BE2C (cell line): ENCODE measurements at regions not wholly inside any gene's neighbourhood (a gene's known extent, or its start where the extent isn't known, plus 50 kb on each side); places are given as distances from the start of the nearest gene placed in this dataset.

Source experiments
- DNase-seq: peaks from one replicate; pipeline ENCODE4 v3.0.0-alpha.2; 2020
- H3K27me3 ChIP-seq: fragments of 250-450 bp; sonication (Bioruptor Pico); 2 replicates; pipeline ENCODE4 v1.5.1; 2020; ENCODE audit warnings: mild to moderate bottlenecking
- H3K36me3 ChIP-seq: fragments of 250-450 bp; sonication (Bioruptor Pico); 2 replicates; pipeline ENCODE4 v1.5.1; 2020; ENCODE audit warnings: mild to moderate bottlenecking
- H3K4me1 ChIP-seq: fragments of 250-450 bp; sonication (Bioruptor Pico); 2 replicates; pipeline ENCODE4 v1.5.1; 2020
- H3K4me3 ChIP-seq: 2 replicates; pipeline ENCODE4 v1.5.1; 2011; ENCODE audit warnings: low read depth, low read length
- H3K9me3 ChIP-seq: fragments of 250-450 bp; sonication (Bioruptor Pico); 2 replicates; pipeline ENCODE4 v1.5.1; 2020
- TF ChIP-seq, protein P1 (sequence below): IDR thresholded peaks from 2 replicates; pipeline ENCODE4 v1.5.1; 2012; ENCODE audit warnings: mild to moderate bottlenecking, low read depth, low read length

GRCh38 chr2:4122726-4123125 is 419.4 kb downstream of the DCDC2C start:
- Histone ChIP-seq H3K4me3 (no peak overlapping the region), H3K27me3 (no peaks in the 10 kb centered on the region), H3K36me3 (no peaks in the 10 kb centered on the region), H3K4me1 (no peaks in the 10 kb centered on the region), H3K9me3 (no peaks in the 10 kb centered on the region)
- TF ChIP-seq, protein P1, sequence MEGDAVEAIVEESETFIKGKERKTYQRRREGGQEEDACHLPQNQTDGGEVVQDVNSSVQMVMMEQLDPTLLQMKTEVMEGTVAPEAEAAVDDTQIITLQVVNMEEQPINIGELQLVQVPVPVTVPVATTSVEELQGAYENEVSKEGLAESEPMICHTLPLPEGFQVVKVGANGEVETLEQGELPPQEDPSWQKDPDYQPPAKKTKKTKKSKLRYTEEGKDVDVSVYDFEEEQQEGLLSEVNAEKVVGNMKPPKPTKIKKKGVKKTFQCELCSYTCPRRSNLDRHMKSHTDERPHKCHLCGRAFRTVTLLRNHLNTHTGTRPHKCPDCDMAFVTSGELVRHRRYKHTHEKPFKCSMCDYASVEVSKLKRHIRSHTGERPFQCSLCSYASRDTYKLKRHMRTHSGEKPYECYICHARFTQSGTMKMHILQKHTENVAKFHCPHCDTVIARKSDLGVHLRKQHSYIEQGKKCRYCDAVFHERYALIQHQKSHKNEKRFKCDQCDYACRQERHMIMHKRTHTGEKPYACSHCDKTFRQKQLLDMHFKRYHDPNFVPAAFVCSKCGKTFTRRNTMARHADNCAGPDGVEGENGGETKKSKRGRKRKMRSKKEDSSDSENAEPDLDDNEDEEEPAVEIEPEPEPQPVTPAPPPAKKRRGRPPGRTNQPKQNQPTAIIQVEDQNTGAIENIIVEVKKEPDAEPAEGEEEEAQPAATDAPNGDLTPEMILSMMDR, result no peak
- no peak for DNase-seq

GRCh38 chr2:4130651-4131050 is 427.3 kb downstream of the DCDC2C start:
- no peaks in the 10 kb centered on the region for H3K36me3 ChIP-seq
- DNase-seq, result no peak
- no peaks in the 10 kb centered on the region for H3K4me1 ChIP-seq
- no peaks in the 10 kb centered on the region for H3K9me3 ChIP-seq
- H3K27me3 ChIP-seq, result no peaks in the 10 kb centered on the region
- H3K4me3 ChIP-seq, result no peak overlapping the region
- TF ChIP-seq, protein P1, result no peak

- no peak for DNase-seq
Observed at GRCh38 chr2:4134551-4135550, 431.5 kb downstream of the DCDC2C start.

DNA sequence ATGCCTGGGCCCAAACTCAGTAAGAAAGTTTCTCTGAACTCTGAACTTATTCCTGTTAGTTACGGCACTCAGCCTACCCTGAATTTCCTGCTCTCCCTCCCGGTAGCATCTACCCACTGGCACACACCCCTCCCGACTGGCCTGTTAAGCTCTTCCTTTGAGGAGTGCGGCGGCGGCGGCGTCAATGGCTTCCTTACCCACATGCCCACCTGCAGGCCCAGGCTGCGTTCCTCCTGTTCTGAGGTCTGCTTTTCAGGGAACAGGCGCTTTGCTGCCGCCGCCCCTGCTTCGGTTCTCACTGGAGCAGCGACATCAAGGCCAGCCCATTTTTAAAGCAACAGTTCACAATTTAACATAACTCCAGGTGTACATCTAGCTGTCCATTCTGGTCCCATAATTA is 432.4 kb downstream of the DCDC2C start:
- TF ChIP-seq, protein P1, result no peak
- Histone ChIP-seq H3K9me3 (no peaks in the 10 kb centered on the region), H3K4me3 (no peak overlapping the region), H3K36me3 (no peaks in the 10 kb centered on the region), H3K4me1 (no peaks in the 10 kb centered on the region), H3K27me3 (no peaks in the 10 kb centered on the region)
- DNase-seq, result no peak

More at GRCh38 chr2:4134551-4135550, 431.5 kb downstream of the DCDC2C start:
- Histone ChIP-seq H3K4me1 (no peaks in the 10 kb centered on the region), H3K27me3 (no peaks in the 10 kb centered on the region), H3K9me3 (no peaks in the 10 kb centered on the region), H3K4me3 (no peak overlapping the region), H3K36me3 (no peaks in the 10 kb centered on the region)
- TF ChIP-seq, protein P1, result no peak

- Histone ChIP-seq H3K27me3 (no peaks in the 10 kb centered on the region), H3K36me3 (no peaks in the 10 kb centered on the region), H3K4me3 (no peak overlapping the region), H3K9me3 (no peaks in the 10 kb centered on the region), H3K4me1 (no peaks in the 10 kb centered on the region)
- TF ChIP-seq, protein P1, result no peak
- no peak for DNase-seq
Observed at GRCh38 chr2:4139316-4139715, 435.9 kb downstream of the DCDC2C start.

DNA sequence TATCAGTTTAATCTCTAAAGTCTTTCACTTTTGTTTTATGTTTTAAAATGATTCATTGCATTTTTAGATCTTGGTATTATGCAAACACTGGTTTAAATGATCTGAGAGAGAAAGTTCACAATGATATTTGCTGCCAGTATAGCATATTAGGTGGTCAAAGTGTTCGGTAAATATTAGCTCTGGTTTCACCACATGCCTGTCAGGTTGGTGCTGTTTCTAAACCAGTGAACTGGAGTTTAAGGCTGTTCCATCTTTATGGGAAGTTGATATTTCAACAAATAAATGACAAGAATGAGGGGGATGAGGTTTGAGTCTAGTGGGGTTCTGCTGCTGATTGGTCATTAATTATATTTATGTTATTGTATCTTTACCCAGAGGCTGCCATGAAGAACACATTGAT is 436.4 kb downstream of the DCDC2C start:
- TF ChIP-seq, protein P1, result no peak
- DNase-seq, result no peak

More for the DNA sequence above, 436.4 kb downstream of the DCDC2C start:
- no peaks in the 10 kb centered on the region for H3K36me3 ChIP-seq
- no peaks in the 10 kb centered on the region for H3K4me1 ChIP-seq
- no peaks in the 10 kb centered on the region for H3K9me3 ChIP-seq
- no peaks in the 10 kb centered on the region for H3K27me3 ChIP-seq
- no peak overlapping the region for H3K4me3 ChIP-seq
